GM21723 (cell line): ENCODE measurements at regions not wholly inside any gene's neighbourhood (a gene's known extent, or its start where the extent isn't known, plus 50 kb on each side); places are given as distances from the start of the nearest gene placed in this dataset.
A peak's percentile ranks its signal among the peaks of the same experiment; 100 is the strongest.

Experiments
- ATAC-seq: cut with Tn5 transposase; IDR thresholded peaks from one replicate; pipeline ENCODE4 v1.9.1; 2021; ENCODE audit warnings: mild to moderate bottlenecking, moderate library complexity; ENCODE audit not compliant: unreplicated experiment

GRCh38 chr2:217108575-217109027 is 248.7 kb upstream of the TNP1 start:
- no peak for ATAC-seq

- no peak for ATAC-seq
These were observed 248.2 kb upstream of the TNP1 start for GRCh38 chr2:217108086-217108485.

- ATAC-seq = no peak
These were observed 247.6 kb upstream of the TNP1 start for GRCh38 chr2:217107480-217107879.

DNA sequence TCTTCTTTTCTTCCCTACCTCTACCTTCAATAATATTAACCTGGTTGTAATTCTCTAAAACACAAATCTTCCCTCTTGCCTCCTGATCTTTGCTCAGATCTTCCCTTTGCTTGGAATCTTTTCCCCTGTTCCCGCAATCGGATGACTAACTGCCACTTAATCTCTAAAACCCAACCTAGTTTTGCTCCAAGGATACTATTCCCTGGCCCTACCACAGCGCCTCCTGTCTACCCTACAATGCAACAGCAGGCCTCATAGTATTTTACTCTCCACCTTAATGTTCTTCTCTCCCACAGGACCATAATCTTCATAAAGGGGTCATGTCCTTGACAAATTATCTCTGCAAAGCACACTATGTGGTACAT is 246.8 kb upstream of the TNP1 start:
- no peak for ATAC-seq

- no peak for ATAC-seq
These were observed 246.1 kb upstream of the TNP1 start for GRCh38 chr2:217105733-217106649.

DNA sequence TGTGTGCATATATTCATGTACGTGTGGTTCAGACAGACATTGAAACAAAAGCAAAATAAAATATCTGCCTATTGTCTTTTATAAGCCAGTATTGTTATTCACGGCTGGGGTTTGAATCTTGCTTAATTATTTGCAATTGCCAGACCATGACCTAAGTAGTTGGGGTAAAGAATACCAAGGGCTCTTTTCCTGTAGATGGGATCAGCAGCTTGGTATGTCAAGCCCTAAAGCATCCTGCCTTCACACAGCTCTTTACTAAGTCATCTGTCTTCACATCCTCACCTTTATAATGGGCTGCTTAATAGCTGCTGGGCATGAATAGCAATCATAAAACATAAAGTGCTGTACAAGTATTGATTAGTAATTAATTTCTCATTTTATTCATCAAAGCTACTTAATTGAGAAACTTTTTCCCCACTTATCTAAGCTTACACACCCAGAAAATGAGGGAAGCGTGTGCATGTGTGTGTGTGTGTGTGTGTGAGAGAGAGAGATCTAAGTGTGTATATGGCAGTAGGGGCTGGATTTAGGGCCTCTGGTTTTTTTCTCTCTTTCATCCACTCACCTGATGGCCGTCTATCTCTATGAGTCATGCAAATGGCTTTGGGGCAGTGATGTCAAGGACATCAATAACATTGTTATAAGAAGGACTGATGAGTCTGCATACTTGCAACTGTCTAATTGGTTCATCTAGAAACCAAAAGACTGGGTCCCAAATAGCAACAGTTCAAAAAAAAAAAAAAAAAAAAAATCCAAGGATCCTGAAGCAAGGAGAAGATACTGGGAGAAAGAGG is 244.1 kb upstream of the TNP1 start:
- ATAC-seq = no peak

- no peak for ATAC-seq
These were observed 243.1 kb upstream of the TNP1 start for GRCh38 chr2:217102956-217103355.

DNA sequence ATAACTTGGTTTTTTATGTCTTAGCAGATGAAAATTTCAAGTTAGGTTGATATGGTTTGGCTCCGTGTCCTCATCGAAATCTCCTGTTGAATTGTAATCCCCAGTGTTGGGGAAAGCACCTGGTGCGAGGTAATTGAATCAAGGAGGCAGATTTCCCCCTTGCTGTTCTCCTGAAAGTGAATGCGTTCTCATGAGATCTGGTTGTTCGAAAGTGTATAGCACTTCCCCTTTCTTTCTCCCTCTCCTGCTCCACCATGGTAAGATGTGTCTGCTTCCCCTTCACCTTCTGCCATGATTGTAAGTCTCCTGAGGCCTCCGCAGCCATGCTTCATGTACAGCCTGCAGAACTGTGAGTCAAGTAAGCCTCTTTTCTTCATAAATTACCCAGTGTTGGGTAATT is 242.1 kb upstream of the TNP1 start:
- ATAC-seq = peak; percentile 92

DNA sequence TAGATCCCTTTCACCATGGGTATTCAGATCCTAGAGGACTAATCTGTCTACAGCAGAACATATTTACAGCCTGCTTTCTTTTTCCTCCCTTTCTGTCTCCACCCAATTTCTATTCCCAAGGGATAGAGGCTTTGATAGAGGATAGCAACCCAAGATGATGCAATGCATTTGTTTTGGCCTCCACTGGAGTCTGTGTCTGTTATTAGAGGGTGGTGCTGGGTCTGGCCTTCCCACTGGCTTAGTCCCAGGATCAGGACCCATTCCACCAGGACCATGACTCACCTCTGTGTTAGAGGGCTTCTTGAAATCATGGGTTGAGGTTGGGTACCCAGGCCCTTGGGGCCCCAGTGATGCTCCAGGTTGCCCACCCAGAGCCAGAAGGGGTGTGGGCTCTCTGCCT is 239.7 kb upstream of the TNP1 start:
- no peak for ATAC-seq

DNA sequence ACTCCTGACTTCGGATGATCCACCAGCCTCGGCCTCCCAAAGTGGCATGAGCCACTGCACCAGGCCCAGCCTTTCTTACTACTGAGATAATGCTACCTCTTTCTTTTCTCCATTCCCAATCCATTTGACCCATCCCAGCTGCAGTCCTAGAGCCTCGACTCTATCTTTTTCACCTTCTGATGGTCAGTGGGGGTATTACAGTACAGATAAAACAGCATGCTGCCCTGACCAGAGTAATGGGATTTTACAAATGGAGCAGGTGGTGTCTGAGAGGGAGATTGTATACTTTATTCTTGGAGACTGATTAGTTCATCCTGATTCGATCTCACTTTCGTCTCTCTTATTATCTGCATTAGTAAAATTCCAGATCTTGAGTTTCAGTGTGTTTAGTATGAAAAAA is 238.6 kb upstream of the TNP1 start:
- no peak for ATAC-seq

DNA sequence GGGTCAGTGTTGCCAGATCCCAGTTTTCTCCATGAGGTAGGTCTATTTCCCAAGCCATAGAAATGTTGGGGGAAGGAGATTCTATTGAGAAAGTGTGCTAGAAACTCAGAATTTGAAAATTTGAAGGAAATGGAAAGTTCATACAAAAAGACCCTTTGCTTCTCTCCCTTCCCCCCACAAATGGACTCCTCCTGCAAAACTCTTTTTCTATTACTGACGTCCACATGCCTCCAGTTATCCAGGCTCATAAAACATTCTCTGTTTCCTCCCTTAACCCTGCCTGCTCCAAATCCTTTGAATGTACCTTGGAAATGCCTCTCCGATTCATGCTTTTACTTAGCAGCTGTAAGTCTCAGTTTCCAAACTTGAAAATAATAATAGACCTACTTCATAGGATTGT is 237.5 kb upstream of the TNP1 start:
- ATAC-seq = no peak

- no peak for ATAC-seq
These were observed 236.8 kb upstream of the TNP1 start for GRCh38 chr2:217096474-217097225.

- no peak for ATAC-seq
These were observed 235.8 kb upstream of the TNP1 start for GRCh38 chr2:217095511-217096205.

GRCh38 chr2:217092710-217093379 is 233.0 kb upstream of the TNP1 start:
- ATAC-seq = no peak

- ATAC-seq = no peak
These were observed 231.7 kb upstream of the TNP1 start for GRCh38 chr2:217091531-217091930.

GRCh38 chr2:217090884-217091283 is 231.0 kb upstream of the TNP1 start:
- ATAC-seq = no peak

- ATAC-seq = peak; percentile 81
These were observed 230.2 kb upstream of the TNP1 start for GRCh38 chr2:217090024-217090473.

DNA sequence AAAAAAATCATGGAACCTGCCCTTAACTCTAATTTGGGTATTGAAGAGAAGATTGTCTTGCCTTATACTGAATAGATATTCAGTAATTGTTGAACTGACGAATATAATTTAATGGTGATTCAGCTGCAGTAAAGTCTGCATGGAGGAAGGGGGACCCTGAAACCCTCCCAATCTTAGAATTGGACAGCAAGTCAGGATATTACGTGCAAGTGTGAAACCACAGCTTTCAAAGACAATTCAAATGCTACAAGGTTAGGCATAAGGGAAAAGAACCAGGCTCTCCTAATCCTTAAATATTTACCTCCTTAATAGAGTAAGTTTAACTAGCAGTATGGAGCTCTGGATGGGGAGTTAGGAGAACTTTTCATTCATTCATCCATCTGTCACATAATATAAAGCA is 226.9 kb upstream of the TNP1 start:
- no peak for ATAC-seq

DNA sequence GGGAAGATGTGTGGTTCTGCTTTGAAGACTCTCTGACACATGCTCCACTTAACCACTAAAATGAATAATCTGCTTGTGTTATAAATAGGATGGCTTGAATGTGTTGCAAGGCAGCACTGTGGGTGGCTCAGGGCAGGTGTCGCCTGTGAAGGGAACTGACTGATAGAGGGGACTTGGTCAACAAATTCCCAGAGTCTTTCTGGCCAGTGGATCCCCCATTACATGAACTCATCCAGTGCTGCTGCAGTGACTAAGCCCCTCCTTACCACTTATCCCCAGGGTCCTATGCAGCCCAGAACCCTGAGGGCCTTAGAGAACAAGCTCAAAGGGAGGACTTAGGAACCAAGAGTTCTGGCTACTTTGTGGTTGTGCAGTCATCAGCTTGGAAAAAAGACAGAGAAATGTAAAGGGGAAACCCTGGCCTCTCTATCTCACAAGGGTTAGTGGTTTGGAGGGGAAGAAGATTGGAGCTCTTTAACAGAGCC is 226.2 kb upstream of the TNP1 start:
- ATAC-seq = no peak

DNA sequence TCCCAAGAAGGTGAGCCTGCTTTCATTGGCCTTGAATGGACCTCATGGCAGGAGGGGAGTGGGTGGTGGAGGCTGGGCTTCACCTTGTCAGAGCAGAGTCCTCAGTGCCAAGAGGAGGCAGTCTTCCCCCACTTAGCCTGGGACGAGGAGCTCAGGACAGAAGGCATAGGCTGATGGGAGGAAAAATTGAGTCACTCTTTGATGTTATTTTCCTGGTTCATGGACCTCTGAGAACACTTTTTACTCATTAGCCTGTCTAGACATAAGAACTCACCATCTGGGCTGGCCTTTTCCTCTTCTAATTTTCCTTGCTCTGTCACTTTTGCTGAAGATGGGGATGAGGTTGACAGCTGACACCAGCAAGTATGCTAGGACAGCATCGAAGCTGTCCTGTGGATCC is 225.7 kb upstream of the TNP1 start:
- no peak for ATAC-seq
